Activated T-helper 2 cell treated with anti-CD3 and anti-CD28 coated beads, Interferon-gamma antibody, Interleukin-2, Interleukin-4, amounts not matched to agents 10 μg/mL and 5 μg/mL and 100 μg/mL, durations not matched to agents 14 hours and 24 hours and 36 hours (primary cell): ENCODE measurements at regions not wholly inside any gene's neighbourhood (a gene's known extent, or its start where the extent isn't known, plus 50 kb on each side); places are given as distances from the start of the nearest gene placed in this dataset.
"Not testable (repeated sequence)": the region's sequence is repeated elsewhere in the genome, so short reads cannot be mapped to it uniquely, and the experiment has no call there.

Experiments
- DNase-seq: peaks from one replicate; pipeline ENCODE4 v3.0.0; 2021; ENCODE audit warnings: low spot score
- H3K27ac Mint-ChIP-seq: one replicate; pipeline ENCODE4 v1.8.0; 2021; ENCODE audit warnings: mixed read lengths
- H3K27me3 Mint-ChIP-seq: one replicate; pipeline ENCODE4 v1.8.0; 2021; ENCODE audit warnings: low read depth, mixed read lengths
- H3K36me3 Mint-ChIP-seq: one replicate; pipeline ENCODE4 v1.8.0; 2021; ENCODE audit warnings: low read depth, mixed read lengths
- H3K4me1 Mint-ChIP-seq: one replicate; pipeline ENCODE4 v1.8.0; 2021; ENCODE audit warnings: low read depth, mixed read lengths
- H3K4me3 Mint-ChIP-seq: one replicate; pipeline ENCODE4 v1.8.0; 2021; ENCODE audit warnings: low read depth, mild to moderate bottlenecking, moderate library complexity, mixed read lengths
- H3K9me3 Mint-ChIP-seq: one replicate; pipeline ENCODE4 v1.8.0; 2021; ENCODE audit warnings: mixed read lengths
- intact Hi-C: fragments of 100-400 bp; cut with micrococcal nuclease; formaldehyde crosslinking; loops from one replicate; pipeline ENCODE4 v1.15.1; 2023

DNA sequence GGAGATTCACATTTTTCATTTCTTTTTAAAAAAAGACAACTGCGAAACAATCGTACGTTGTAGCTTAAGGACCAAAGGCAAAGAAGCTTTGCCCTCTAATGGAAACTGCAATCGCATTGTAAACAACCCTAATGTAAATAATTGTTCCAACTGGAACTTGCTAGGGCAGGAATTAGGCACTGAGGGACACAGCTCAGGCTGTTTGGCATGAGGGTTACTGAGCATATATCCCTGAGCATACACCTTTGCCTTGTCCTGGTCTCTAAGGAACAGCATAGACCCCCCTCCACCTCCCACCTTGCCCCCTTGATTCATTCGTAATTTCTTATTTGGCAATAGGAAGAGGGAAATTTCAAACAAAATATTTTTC, 396.4 kb downstream of the LNPK start:
- H3K36me3 Mint-ChIP-seq: no peaks in the 10 kb centered on the region
- intact Hi-C loops: no loop called here
- H3K27me3 Mint-ChIP-seq: no peaks in the 10 kb centered on the region
- no peak overlapping the region for H3K27ac Mint-ChIP-seq
- DNase-seq: no peak
- H3K4me3 Mint-ChIP-seq: no peak overlapping the region
- no peaks in the 10 kb centered on the region for H3K4me1 Mint-ChIP-seq
- H3K9me3 Mint-ChIP-seq: no peaks in the 10 kb centered on the region

DNA sequence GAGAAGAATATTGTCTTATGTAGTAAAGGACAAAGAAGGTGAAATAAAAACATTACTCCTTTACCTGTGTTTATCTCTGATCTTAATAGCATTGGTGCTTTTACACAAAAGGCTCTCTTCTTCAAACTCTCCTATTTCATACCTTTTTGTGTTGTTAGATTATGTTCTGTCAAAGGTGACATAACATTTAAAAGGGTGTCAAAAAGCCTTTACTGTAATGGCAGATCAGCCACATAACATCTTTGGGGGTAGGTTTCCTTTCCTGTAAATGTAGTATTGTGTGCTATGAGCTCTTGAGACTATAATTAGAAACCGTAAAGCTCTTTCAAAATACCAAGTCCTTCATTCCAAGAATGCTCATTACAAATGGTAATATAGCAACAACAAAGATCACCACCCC, 400.1 kb downstream of the LNPK start:
- no peak for DNase-seq
- no peaks in the 10 kb centered on the region for H3K9me3 Mint-ChIP-seq
- no peaks in the 10 kb centered on the region for H3K27me3 Mint-ChIP-seq
- no peaks in the 10 kb centered on the region for H3K4me1 Mint-ChIP-seq
- no peak overlapping the region for H3K4me3 Mint-ChIP-seq
- no peaks in the 10 kb centered on the region for H3K36me3 Mint-ChIP-seq
- no peak overlapping the region for H3K27ac Mint-ChIP-seq
- intact Hi-C loops: no loop called here

DNA sequence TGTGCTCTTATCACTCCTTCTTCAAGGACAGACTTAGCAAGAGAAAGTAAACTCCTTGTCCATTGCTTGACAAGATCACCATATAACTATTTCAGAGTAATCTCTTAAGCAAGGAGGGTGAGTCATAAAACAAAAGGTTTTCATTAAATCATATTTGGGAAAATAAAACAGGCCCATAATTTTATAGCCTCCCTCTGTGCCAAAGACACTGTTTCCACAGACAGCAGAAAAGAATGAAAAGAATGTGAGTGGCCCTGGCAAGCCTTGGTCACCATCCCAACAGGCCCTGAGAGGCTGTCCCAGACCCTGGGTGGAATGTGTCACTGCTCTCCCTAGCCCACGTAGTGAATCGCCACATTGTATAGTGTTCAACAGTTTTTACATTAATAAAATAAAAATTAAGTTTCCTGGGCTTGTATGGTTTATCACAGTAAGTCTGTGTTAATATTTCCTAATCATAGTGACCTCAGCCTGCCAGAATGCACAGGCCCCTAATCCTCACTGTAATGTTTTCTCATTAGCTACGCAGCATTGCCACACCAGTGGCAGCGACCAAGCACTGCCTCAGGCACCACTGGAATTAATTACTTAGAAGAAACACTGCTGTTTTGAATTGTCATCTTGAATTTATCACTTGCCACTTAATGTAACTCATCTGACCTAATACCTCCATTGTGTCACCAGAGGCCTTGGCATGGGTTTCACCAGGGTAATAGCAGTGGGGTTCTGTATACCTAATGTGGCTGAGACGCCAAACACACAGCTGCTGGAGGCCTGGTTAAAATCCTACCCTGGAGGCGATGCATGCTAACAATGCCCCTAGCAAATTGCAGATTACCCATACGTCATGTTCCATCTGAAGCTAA, 401.9 kb downstream of the LNPK start:
- Mint-ChIP-seq H3K27me3 (no peaks in the 10 kb centered on the region), H3K4me3 (no peak overlapping the region), H3K36me3 (no peaks in the 10 kb centered on the region), H3K27ac (no peak overlapping the region), H3K4me1 (no peaks in the 10 kb centered on the region), H3K9me3 (no peaks in the 10 kb centered on the region)
- intact Hi-C loops: no loop called here
- DNase-seq: no peak

DNA sequence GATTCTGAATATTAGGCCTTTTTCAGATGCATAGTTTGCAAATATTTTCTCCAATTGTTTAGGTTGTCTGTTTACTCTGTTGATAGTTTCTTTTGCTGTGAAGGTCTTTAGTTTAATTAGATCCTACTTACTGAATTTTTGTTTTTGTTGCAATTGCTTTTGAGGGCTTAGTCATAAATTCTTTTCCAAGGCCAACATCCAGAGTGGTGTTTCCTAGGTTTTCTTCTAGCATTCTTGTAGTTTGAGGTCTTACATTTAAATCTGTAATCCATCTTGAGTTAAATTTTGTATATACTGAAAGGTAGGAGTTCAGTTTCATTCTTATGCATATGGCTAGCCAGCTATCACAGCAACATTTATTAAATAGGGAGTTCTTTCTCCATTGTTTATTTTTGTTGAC, 404.8 kb downstream of the LNPK start:
- no peak for DNase-seq
- Mint-ChIP-seq H3K27ac (no peak overlapping the region), H3K27me3 (no peaks in the 10 kb centered on the region), H3K4me1 (no peaks in the 10 kb centered on the region), H3K9me3 (no peaks in the 10 kb centered on the region), H3K4me3 (no peak overlapping the region), H3K36me3 (no peaks in the 10 kb centered on the region)
- intact Hi-C loops: no loop called here

DNA sequence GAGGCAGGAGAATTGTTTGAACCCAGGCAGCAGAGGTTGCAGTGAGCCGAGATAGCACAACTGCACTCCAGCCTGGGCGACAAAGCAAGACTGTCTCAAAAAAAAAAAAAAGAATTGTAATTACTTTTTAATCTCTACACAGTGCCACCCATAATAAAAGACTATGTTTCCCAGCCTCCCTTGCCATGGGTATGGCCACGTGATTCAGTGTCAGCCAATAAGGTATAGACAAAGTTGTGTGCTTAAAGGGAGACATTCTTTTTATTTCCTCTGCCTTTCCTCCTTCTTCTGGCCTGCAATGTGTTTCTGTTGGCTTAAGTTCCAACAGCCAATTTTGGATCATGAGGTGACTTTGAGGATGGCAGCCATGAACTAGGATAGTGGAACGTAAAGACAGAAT, 406.9 kb downstream of the LNPK start:
- Mint-ChIP-seq H3K36me3 (no peaks in the 10 kb centered on the region), H3K4me3 (no peak overlapping the region), H3K4me1 (no peaks in the 10 kb centered on the region), H3K27me3 (no peaks in the 10 kb centered on the region), H3K27ac (no peak overlapping the region), H3K9me3 (no peaks in the 10 kb centered on the region)
- intact Hi-C loops: no loop called here
- DNase-seq: no peak

DNA sequence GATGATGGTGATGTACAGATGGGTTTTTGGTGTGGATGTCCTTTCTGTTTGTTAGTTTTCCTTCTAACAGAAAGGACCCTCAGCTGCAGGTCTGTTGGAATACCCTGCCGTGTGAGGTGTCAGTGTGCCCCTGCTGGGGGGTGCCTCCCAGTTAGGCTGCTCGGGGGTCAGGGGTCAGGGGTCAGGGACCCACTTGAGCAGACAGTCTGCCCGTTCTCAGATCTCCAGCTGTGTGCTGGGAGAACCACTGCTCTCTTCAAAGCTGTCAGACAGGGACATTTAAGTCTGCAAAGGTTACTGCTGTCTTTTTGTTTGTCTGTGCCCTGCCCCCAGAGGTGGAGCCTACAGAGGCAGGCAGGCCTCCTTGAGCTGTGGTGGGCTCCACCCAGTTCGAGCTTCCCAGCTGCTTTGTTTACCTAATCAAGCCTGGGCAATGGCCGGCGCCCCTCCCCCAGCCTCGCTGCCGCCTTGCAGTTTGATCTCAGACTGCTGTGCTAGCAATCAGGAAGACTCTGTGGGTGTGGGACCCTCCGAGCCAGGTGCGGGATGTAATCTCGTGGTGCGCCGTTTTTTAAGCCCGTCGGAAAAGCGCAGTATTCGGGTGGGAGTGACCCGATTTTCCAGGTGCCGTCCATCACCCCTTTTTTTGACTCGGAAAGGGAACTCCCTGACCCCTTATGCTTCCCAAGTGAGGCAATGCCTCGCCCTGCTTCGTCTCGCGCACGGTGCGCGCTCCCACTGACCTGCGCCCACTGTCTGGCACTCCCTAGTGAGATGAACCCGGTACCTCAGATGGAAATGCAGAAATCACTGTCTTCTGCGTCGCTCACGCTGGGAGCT, 408.2 kb downstream of the LNPK start:
- H3K27ac Mint-ChIP-seq, DNase-seq, intact Hi-C loops, H3K27me3 Mint-ChIP-seq, H3K36me3 Mint-ChIP-seq, H3K4me1 Mint-ChIP-seq, H3K9me3 Mint-ChIP-seq, H3K4me3 Mint-ChIP-seq: not testable (repeated sequence)

DNA sequence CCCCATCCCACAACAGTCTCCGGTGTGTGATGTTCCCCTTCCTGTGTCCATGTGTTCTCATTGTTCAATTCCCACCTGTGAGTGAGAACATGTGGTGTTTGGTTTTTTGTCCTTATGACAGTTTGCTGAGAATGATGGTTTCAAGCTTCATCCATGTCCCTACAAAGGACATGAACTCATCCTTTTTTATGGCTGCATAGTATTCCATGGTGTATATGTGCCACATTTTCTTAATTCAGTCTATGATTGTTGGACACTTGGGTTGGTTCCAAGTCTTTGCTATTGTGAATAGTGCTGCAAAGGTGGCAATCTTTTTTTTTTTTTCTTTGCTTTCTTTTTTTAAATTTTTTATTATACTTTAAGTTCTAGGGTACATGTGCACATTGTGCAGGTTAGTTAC, 406.7 kb upstream of the ATP5MC3 start:
- H3K9me3 Mint-ChIP-seq, H3K36me3 Mint-ChIP-seq, H3K27ac Mint-ChIP-seq, H3K4me1 Mint-ChIP-seq, H3K4me3 Mint-ChIP-seq, DNase-seq, intact Hi-C loops, H3K27me3 Mint-ChIP-seq: not testable (repeated sequence)

DNA sequence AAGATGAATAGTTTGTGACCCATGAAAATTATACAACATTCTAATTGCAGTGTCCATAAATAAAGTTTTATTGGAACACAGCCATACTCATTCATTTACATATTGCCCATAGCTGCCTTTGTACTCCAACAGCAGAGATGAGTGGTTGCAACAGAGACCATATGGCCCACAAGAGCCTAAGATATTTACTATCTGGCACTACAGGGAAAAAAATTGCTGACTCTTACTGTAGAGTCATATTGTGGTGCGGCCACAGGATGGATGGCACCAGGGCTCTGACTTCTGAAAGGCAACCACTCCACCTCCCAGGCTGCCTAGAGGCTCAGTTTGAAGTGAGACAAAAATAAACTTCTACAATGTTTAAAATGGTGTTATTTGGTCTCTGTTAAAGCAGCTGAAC, 404.0 kb upstream of the ATP5MC3 start:
- H3K9me3 Mint-ChIP-seq: no peaks in the 10 kb centered on the region
- no peaks in the 10 kb centered on the region for H3K27me3 Mint-ChIP-seq
- H3K36me3 Mint-ChIP-seq: no peaks in the 10 kb centered on the region
- DNase-seq: no peak
- H3K27ac Mint-ChIP-seq: no peak overlapping the region
- no peak overlapping the region for H3K4me3 Mint-ChIP-seq
- H3K4me1 Mint-ChIP-seq: no peaks in the 10 kb centered on the region
- intact Hi-C loops: no loop called here

DNA sequence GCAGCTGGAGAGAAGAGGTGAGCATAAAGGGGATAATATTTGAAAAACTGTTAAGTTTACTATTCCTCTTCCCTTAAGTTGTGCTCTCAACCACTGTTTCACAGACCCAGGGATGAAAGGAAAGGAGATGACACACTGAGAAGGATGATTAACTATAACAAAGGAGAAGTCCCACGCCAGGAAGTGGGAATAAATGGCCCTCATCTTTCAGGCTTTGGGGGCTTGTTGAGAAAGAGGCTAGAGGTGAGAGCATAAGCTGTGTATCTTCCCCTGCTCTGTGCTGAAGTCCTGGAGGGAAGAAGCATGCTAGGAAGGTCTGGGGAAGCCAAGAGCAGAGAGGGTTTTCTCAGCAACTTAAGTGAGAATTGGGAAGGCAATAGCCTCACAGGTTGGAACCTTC, 399.1 kb upstream of the ATP5MC3 start:
- H3K27ac Mint-ChIP-seq: no peak overlapping the region
- peaks cover 2% of the 10 kb centered on the region for H3K4me1 Mint-ChIP-seq
- no peaks in the 10 kb centered on the region for H3K27me3 Mint-ChIP-seq
- H3K36me3 Mint-ChIP-seq: no peaks in the 10 kb centered on the region
- no peak for DNase-seq
- no peaks in the 10 kb centered on the region for H3K9me3 Mint-ChIP-seq
- no peak overlapping the region for H3K4me3 Mint-ChIP-seq
- intact Hi-C loops: no loop called here

DNA sequence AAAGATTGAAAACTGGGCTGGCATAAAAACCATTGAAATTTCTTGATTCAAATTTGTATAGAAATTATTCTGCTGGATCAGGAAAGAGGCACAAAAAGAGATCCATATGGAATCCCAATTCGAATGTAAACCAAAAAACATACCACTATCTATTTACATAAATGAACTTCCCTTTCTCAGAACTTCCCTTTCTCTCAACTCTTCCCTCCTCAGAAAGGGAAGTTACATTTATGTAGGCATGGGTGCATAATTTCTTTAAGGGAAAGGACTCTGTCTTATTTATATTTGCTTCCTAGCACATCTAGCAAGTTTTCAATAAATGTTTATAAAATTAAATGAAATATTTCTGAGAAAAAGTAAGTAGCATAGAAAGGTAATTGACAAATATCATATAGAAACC, 398.1 kb upstream of the ATP5MC3 start:
- intact Hi-C loops: no loop called here
- no peak overlapping the region for H3K4me3 Mint-ChIP-seq

DNA sequence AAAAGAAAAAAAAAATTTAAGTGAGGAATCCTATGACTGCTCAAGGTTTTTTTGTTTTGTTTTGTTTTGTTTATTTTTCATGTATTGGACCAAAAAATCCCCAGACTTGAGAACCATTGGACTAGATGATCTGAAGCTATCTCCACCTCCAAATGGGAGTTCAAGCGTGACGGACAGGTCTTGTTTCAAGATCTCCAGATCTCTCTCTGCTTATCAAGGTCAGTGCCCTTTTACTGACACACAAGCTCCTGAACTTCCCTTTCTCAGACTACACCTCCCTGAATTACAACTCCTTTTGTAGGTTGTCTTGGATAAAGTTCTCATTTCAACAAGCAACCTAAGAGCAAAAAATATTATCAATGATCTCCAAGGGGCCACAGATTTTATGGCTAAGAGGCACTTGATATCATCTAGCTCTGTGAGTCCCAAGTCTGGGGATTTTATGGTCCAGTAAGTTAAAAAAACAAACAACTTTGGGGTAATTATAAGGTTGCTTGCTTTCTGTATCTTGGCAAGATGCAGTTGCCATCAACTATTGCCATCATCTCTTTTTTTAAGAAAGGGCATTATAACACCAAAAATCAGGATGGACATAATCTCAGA, 396.0 kb upstream of the ATP5MC3 start:
- Mint-ChIP-seq H3K4me1 (peaks cover 2% of the 10 kb centered on the region), H3K4me3 (no peak overlapping the region), H3K27me3 (no peaks in the 10 kb centered on the region), H3K9me3 (no peaks in the 10 kb centered on the region), H3K27ac (no peak overlapping the region), H3K36me3 (no peaks in the 10 kb centered on the region)
- intact Hi-C loops: no loop called here
- DNase-seq: no peak

More for the DNA sequence above, 398.1 kb upstream of the ATP5MC3 start:
- Mint-ChIP-seq H3K36me3 (no peaks in the 10 kb centered on the region), H3K9me3 (no peaks in the 10 kb centered on the region), H3K27ac (no peak overlapping the region), H3K27me3 (no peaks in the 10 kb centered on the region), H3K4me1 (peaks cover 2% of the 10 kb centered on the region)
- DNase-seq: no peak

DNA sequence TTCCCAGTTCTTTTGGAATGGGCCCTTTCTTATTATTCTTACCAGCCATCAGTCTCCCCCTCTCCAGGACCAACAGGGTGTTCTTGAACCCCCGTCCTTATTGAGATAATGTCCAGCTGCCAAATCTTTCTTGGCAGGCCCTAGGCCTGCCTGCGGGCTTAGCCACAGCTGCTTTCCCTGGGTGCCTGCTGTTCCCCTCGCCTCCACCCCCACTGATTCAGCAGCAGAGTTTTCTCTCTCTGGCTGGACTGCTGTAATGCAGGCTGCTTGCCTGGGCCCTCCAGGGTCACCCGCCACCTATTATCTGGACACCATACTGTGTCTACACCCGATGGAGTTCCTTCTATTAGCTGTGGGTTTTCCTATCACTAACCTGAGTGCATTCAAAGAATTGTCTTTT, 395.4 kb upstream of the ATP5MC3 start:
- peaks cover 2% of the 10 kb centered on the region for H3K4me1 Mint-ChIP-seq
- H3K36me3 Mint-ChIP-seq: no peaks in the 10 kb centered on the region
- DNase-seq: no peak
- H3K4me3 Mint-ChIP-seq: no peak overlapping the region
- no peaks in the 10 kb centered on the region for H3K27me3 Mint-ChIP-seq
- intact Hi-C loops: no loop called here
- H3K9me3 Mint-ChIP-seq: no peaks in the 10 kb centered on the region
- no peak overlapping the region for H3K27ac Mint-ChIP-seq

DNA sequence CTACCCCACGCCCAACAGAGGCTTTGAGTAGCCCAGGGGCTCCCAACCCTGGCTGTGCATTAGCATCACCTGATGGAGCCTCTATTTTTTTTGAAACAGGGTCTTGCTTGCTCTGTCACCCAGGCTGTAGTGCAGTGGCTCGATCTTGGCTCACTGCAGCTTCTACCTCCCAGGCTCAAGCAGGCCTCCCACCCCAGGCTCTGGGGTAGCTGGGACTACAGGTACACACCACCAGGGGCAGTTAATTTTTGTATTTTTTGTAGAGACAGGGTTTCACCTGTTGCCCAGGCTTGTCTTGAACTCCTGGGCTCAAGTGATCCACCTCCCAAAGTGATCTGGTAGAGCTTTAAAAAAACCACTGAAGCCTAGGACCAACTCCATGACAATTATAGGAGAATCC, 394.8 kb upstream of the ATP5MC3 start:
- no peak overlapping the region for H3K27ac Mint-ChIP-seq

More for the DNA sequence above, 394.8 kb upstream of the ATP5MC3 start:
- Mint-ChIP-seq H3K9me3 (no peaks in the 10 kb centered on the region), H3K27me3 (no peaks in the 10 kb centered on the region), H3K4me1 (peaks cover 2% of the 10 kb centered on the region), H3K4me3 (no peak overlapping the region), H3K36me3 (no peaks in the 10 kb centered on the region)
- intact Hi-C loops: no loop called here
- DNase-seq: no peak
